ENCODE measurements at regions not wholly inside any gene's neighbourhood (a gene's known extent, or its start where the extent isn't known, plus 50 kb on each side); places are given as distances from the start of the nearest gene placed in this dataset.

DNA sequence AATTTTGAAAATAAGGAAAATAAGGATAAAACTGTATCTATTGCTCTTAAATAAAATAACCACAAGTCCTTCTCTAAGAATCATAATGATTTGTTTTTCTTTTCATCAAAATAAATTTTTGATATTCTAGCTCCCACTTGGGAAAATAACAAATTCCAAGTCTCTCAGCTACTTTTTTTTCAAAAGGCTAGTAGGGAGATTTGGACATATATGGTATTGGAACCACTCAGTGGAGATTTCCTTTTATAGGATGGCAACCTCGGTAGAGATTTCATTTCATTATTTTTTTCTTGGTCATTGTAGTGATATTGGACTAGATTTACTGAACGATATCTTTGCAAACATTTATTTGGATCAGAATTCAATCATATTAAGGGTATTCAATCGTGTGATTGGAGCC, 69.5 kb upstream of the PRKG1 start:
- H3K9ac ChIP-seq (ENCODE audit: low read depth in 1 of 2, low read length in 2 of 2), result no peak overlapping the region
- 77% methylated on average over 3 of the region's 3 CpGs for WGBS
- no peak overlapping the region for H3K27ac ChIP-seq (ENCODE audit: low read depth in 1 of 2, low read length in 2 of 2)
- no peaks in the 10 kb centered on the region for H3K36me3 ChIP-seq (ENCODE audit: control insufficient read depth in 4 of 4, insufficient read depth in 3 of 4, low read depth in 1 of 4, low read length in 3 of 4)
- no peaks in the 10 kb centered on the region for H3K4me1 ChIP-seq (ENCODE audit: control insufficient read depth in 4 of 4, insufficient read depth in 4 of 4, low read length in 3 of 4)
- no peak for DNase-seq (ENCODE audit: low spot score)
- no peaks in the 10 kb centered on the region for H3K27me3 ChIP-seq (ENCODE audit: control insufficient read depth in 4 of 4, insufficient read depth in 4 of 4, low read length in 3 of 4)
- TF ChIP-seq, protein P1, sequence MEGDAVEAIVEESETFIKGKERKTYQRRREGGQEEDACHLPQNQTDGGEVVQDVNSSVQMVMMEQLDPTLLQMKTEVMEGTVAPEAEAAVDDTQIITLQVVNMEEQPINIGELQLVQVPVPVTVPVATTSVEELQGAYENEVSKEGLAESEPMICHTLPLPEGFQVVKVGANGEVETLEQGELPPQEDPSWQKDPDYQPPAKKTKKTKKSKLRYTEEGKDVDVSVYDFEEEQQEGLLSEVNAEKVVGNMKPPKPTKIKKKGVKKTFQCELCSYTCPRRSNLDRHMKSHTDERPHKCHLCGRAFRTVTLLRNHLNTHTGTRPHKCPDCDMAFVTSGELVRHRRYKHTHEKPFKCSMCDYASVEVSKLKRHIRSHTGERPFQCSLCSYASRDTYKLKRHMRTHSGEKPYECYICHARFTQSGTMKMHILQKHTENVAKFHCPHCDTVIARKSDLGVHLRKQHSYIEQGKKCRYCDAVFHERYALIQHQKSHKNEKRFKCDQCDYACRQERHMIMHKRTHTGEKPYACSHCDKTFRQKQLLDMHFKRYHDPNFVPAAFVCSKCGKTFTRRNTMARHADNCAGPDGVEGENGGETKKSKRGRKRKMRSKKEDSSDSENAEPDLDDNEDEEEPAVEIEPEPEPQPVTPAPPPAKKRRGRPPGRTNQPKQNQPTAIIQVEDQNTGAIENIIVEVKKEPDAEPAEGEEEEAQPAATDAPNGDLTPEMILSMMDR (IDR thresholded peaks at IDR 0.05; ENCODE audit: low read depth, low read length, missing input control), result no peak
- TF ChIP-seq GABPA (IDR thresholded peaks at IDR 0.05 in 1 of 2, conservative IDR thresholded peaks at IDR 0.05 in 1 of 2) (no peak), TAF1 (conservative IDR thresholded peaks at IDR 0.05) (no peak), FOXA1 (IDR thresholded peaks at IDR 0.05) (no peak), RXRA (IDR thresholded peaks at IDR 0.05) (no peak)
- no peaks in the 10 kb centered on the region for H3K9me3 ChIP-seq (ENCODE audit: control insufficient read depth in 4 of 4, low read length in 3 of 4)
- H3K4me3 ChIP-seq (ENCODE audit: low read depth in 1 of 3, low read length in 3 of 3), result no peak overlapping the region

GRCh38 chr10:51005551-51005950, 68.7 kb upstream of the PRKG1 start:
- Histone ChIP-seq H3K27ac (ENCODE audit: low read depth in 1 of 2, low read length in 2 of 2) (no peak overlapping the region), H3K9me3 (ENCODE audit: control insufficient read depth in 4 of 4, low read length in 3 of 4) (no peaks in the 10 kb centered on the region), H3K4me1 (ENCODE audit: control insufficient read depth in 4 of 4, insufficient read depth in 4 of 4, low read length in 3 of 4) (no peaks in the 10 kb centered on the region), H3K36me3 (ENCODE audit: control insufficient read depth in 4 of 4, insufficient read depth in 3 of 4, low read depth in 1 of 4, low read length in 3 of 4) (no peaks in the 10 kb centered on the region), H3K27me3 (ENCODE audit: control insufficient read depth in 4 of 4, insufficient read depth in 4 of 4, low read length in 3 of 4) (no peaks in the 10 kb centered on the region), H3K9ac (ENCODE audit: low read depth in 1 of 2, low read length in 2 of 2) (no peak overlapping the region), H3K4me3 (ENCODE audit: low read depth in 1 of 3, low read length in 3 of 3) (no peak overlapping the region)
- no peak for DNase-seq (ENCODE audit: low spot score)
- TF ChIP-seq ZBTB33 (IDR thresholded peaks at IDR 0.05) (no peak), YY1 (IDR thresholded peaks at IDR 0.05) (no peak), ATF3 (IDR thresholded peaks at IDR 0.05) (no peak), JUND (IDR thresholded peaks at IDR 0.05) (no peak), GABPA (IDR thresholded peaks at IDR 0.05 in 1 of 2, conservative IDR thresholded peaks at IDR 0.05 in 1 of 2) (no peak), NR2F2 (IDR thresholded peaks at IDR 0.05) (no peak), MAX (IDR thresholded peaks at IDR 0.05) (no peak)
- TF ChIP-seq, protein P1 (IDR thresholded peaks at IDR 0.05; ENCODE audit: low read depth, low read length, missing input control), result no peak
- TF ChIP-seq, protein P2, sequence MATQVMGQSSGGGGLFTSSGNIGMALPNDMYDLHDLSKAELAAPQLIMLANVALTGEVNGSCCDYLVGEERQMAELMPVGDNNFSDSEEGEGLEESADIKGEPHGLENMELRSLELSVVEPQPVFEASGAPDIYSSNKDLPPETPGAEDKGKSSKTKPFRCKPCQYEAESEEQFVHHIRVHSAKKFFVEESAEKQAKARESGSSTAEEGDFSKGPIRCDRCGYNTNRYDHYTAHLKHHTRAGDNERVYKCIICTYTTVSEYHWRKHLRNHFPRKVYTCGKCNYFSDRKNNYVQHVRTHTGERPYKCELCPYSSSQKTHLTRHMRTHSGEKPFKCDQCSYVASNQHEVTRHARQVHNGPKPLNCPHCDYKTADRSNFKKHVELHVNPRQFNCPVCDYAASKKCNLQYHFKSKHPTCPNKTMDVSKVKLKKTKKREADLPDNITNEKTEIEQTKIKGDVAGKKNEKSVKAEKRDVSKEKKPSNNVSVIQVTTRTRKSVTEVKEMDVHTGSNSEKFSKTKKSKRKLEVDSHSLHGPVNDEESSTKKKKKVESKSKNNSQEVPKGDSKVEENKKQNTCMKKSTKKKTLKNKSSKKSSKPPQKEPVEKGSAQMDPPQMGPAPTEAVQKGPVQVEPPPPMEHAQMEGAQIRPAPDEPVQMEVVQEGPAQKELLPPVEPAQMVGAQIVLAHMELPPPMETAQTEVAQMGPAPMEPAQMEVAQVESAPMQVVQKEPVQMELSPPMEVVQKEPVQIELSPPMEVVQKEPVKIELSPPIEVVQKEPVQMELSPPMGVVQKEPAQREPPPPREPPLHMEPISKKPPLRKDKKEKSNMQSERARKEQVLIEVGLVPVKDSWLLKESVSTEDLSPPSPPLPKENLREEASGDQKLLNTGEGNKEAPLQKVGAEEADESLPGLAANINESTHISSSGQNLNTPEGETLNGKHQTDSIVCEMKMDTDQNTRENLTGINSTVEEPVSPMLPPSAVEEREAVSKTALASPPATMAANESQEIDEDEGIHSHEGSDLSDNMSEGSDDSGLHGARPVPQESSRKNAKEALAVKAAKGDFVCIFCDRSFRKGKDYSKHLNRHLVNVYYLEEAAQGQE (IDR thresholded peaks at IDR 0.05), result no peak
- 71% methylated on average over 4 of the region's 4 CpGs for WGBS

Data from liver (tissue), 8 donors.